ENCODE measurements at regions not wholly inside any gene's neighbourhood (a gene's known extent, or its start where the extent isn't known, plus 50 kb on each side); places are given as distances from the start of the nearest gene placed in this dataset.
A peak's percentile ranks its signal among the peaks of the same experiment; 100 is the strongest.

DNA sequence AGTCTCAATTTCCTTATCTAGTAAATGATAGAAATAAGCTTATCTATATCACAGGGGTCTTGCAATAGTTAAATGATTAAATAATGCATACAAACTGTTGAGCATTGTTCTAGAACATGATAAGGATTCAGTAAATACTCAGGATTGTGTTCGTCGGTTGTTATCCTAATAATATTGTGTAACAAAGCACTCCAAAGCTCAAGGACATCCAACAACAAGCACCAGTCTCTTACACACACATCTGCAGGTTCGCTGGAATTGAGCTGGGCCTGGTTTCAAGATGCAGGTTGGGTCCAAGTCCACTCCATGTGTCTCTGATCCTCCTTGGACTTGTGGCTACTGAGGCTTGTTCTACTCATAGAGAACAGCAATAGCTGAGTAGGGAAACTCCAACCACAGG lies 74.1 kb upstream of the MC3R start:
- DNase-seq (ENCODE audit: low read depth, low spot score), result no peak

DNA sequence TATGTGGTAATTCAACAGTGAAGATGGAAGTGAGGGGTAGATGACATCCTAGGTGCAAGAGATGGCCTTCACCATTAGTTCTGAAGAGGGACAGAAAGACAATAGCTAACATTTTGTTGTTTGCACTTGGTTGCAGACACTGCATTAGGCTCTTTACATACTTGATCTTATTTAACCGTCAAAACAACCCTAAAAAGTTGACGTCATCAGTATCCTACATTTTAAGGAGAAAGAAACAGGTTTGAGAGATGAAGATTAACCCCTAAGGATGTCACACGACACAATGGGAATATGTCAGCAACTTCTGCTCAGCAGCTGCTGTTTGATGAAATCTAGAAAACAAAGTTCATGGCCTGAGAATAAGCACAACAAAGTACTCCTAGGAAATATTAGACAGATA lies 72.6 kb upstream of the MC3R start:
- no peak for DNase-seq (ENCODE audit: low read depth, low spot score)

DNA sequence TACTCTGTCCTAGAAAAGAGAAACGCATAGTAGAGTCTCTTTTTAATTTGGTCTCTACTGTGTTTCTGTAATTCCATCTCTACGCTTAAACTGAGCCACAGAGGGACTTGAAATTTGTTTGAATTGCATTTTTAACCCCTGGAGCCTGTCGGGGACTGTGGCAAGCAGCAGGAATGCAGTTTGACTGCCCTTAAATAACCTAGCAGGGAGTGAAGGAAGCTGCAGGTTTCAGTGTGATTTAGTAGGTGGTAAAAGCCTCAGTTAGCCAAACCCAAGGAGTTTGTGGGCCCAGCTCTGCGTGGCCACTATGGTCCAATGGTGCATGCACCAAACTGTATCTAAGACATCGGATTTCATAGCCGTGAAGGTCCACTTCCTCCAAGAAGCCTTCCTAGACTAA lies 70.3 kb upstream of the MC3R start:
- DNase-seq (ENCODE audit: low read depth, low spot score), result no peak

DNA sequence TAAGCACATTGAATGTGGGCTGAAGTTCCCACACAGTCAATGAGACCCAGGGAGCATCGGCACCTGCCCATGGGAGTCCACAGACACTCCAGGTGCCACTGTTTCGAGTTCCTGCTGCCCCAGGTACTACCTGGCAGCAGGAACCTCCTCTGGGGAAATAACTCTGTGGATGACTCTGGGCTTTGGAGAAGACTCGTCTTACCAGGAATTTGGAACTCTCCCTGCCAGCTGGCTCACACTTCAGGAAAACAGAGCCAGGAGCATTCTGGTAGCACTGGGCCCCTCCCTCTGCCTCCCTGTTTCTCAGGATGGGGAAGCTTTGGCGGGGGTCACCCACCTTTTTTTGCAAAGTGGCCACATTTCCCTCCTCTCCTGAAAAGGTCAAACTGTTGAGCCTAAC lies 69.5 kb upstream of the MC3R start:
- no peak for DNase-seq (ENCODE audit: low read depth, low spot score)

DNA sequence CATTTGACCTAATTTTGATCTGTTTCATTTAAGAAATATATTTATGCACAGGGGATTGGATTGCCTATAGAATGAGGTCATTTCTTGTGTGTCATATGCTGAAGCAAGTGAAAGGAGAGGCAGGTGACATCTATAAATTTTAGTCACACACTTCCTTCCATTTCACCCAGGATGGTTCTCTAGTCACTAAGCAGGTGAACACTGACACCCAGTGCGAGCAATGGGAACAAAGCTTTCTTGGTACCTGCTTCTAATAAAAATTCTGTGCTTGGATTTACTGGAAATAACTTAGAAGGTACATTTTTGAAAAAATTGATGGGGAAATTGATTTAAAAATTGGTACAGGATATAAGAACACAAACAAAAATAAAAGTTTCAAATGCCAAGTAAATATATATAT lies 66.9 kb upstream of the MC3R start:
- DNase-seq (ENCODE audit: low read depth, low spot score), result no peak

DNA sequence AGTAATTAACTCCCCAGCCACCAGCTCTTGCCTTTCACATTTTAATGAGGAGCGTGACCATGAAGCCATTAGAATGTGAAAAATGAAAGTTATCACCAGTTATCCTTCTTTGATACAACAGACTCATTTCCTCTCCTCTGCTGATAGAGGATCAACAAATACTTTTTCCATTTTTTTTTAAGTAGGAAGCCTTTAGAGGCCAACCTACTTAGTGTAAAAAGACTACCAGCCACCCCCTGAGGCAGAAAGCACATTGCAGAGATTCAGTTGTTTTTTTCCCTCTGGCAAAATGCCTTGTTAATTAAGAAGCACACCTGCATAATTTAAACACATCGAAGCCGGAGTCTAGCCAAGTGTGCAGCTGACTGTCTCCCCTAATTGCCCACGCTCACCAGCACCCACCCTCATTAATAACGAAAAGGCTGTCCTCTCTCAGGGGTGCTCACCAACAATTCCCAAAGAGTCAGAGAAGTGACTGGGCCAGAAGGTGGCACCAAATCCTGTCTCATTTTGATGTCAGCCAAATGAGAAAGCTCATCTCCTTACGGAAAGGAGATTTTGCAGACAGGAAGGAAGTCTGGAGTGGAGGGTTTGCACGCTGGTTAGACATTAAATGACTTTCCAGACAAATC lies 60.9 kb upstream of the MC3R start:
- DNase-seq (ENCODE audit: low read depth, low spot score), result peak; percentile 21

DNA sequence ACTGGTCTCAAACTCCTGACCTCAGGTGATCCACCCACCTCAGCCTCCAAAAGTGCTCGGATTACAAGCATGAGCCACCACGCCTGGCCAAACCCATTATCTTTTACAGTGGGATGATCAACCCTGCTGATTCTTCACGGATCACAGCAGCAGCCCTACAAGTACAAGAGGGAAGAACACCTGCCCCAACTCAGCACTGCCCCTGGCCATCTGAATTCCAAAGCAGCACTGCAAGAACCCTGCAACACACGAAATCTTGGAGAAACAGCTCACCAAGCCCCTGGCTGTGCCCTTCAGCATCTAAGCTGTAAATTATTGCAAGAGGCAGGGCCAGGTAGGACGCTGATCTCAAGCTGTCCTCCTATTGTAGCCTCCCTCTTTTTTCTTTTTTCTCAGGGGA lies 54.5 kb upstream of the MC3R start:
- peak; percentile 3 for DNase-seq (ENCODE audit: low read depth, low spot score)

DNA sequence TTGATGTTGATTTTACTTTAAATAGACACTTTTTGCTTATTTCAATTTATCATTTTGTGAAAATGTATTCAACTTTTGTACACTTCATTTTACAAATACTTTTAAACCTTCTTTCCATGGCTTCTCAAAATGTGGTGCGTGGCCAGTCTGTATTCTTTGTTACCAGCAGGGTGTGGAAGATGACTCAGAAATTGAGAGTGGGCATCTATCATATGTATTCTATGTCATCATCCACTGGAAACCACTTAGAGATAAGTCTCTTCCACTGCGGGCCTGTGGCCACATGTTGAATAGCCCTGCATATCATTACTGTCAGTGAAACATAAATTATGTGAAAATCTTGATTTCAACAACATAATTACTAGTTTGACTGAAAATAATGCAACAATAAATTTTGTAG lies 52.6 kb upstream of the MC3R start:
- DNase-seq (ENCODE audit: low read depth, low spot score), result no peak

All from ELF-1 (cell line).